Caco-2 (cell line): ENCODE measurements at regions not wholly inside any gene's neighbourhood (a gene's known extent, or its start where the extent isn't known, plus 50 kb on each side); places are given as distances from the start of the nearest gene placed in this dataset.

Source experiments
- BruUV-seq: library from RNA; stranded (reverse); fragments of 400-500 nt; replicated peaks from 2 replicates; lab custom pipeline; 2021; lab: Mats Ljungman, UMichigan
- CTCF ChIA-PET: fragments of 300-600 bp; sonication (Branson Sonifier 250); formaldehyde crosslinking; loops from one replicate; lab custom pipeline; 2022; ENCODE audit warnings: antibody characterized with exemption; lab: Charles Lee
- POLR2A ChIA-PET: fragments of 300-600 bp; sonication (Branson Sonifier 250); formaldehyde crosslinking; loops from one replicate; lab custom pipeline; 2022; ENCODE audit warnings: antibody characterized with exemption; lab: Charles Lee
- DNase-seq, 2 experiments: peaks; one replicate each; pipeline versions ENCODE4 v3.0.0 to v3.0.0-alpha.2; 2020 to 2022
- H3K27me3 ChIP-seq: replicated peaks from 2 replicates; pipeline ENCODE4 v1.6.0; 2011; ENCODE audit warnings: low read length; ENCODE audit not compliant: control insufficient read depth, insufficient read depth
- H3K36me3 ChIP-seq: 2 replicates; pipeline ENCODE4 v1.5.1; 2011; ENCODE audit warnings: low read length; ENCODE audit not compliant: control insufficient read depth, insufficient read depth
- H3K4me1 ChIP-seq: fragments of 250-450 bp; sonication (Bioruptor Pico); 2 replicates; pipeline ENCODE4 v1.5.1; 2020; ENCODE audit warnings: mild to moderate bottlenecking
- H3K4me3 ChIP-seq: 2 replicates; pipeline ENCODE4 v1.5.1; 2011; ENCODE audit warnings: low read depth, mild to moderate bottlenecking, control low read depth, low read length
- H3K9me3 ChIP-seq: fragments of 250-450 bp; sonication (Bioruptor Pico); 2 replicates; pipeline ENCODE4 v1.5.1; 2020; ENCODE audit warnings: mild to moderate bottlenecking, moderate library complexity
- H3K27ac Mint-ChIP-seq: one replicate; pipeline ENCODE4 v1.8.0; 2022; ENCODE audit warnings: mixed read lengths; ENCODE audit not compliant: unreplicated experiment
- H3K27me3 Mint-ChIP-seq: one replicate; pipeline ENCODE4 v1.8.0; 2022; ENCODE audit warnings: mixed read lengths; ENCODE audit not compliant: insufficient read depth, unreplicated experiment
- H3K36me3 Mint-ChIP-seq: one replicate; pipeline ENCODE4 v1.8.0; 2022; ENCODE audit warnings: mild to moderate bottlenecking, mixed read lengths; ENCODE audit not compliant: insufficient read depth, unreplicated experiment
- H3K4me1 Mint-ChIP-seq: one replicate; pipeline ENCODE4 v1.8.0; 2022; ENCODE audit warnings: low read depth, mixed read lengths; ENCODE audit not compliant: unreplicated experiment
- H3K4me3 Mint-ChIP-seq: one replicate; pipeline ENCODE4 v1.8.0; 2022; ENCODE audit warnings: mild to moderate bottlenecking, moderate library complexity, mixed read lengths; ENCODE audit not compliant: unreplicated experiment
- H3K9me3 Mint-ChIP-seq: one replicate; pipeline ENCODE4 v1.8.0; 2022; ENCODE audit warnings: mixed read lengths; ENCODE audit not compliant: unreplicated experiment
- intact Hi-C: fragments of 100-400 bp; cut with micrococcal nuclease; formaldehyde crosslinking; loops from one replicate; pipeline ENCODE4 v1.10.0; 2022; ENCODE audit not compliant: unreplicated experiment
- TF ChIP-seq, protein P1 (sequence below), 2 experiments: fragments of 200-600 bp in 1 of 2; IDR thresholded peaks; 1 replicate in 1 of 2; 2 replicates in 1 of 2; pipeline versions ENCODE4 v1.5.1 to v1.8.0; 2011 to 2022; ENCODE audit warnings: antibody characterized with exemption in 1 of 2, control low read depth in 1 of 2, inconsistent platforms in 1 of 2, low read depth in 1 of 2, low read length in 1 of 2, mild to moderate bottlenecking in 1 of 2, moderate library complexity in 1 of 2; ENCODE audit not compliant: insufficient read depth in 1 of 2, severe bottlenecking in 1 of 2, unreplicated experiment in 1 of 2

DNA sequence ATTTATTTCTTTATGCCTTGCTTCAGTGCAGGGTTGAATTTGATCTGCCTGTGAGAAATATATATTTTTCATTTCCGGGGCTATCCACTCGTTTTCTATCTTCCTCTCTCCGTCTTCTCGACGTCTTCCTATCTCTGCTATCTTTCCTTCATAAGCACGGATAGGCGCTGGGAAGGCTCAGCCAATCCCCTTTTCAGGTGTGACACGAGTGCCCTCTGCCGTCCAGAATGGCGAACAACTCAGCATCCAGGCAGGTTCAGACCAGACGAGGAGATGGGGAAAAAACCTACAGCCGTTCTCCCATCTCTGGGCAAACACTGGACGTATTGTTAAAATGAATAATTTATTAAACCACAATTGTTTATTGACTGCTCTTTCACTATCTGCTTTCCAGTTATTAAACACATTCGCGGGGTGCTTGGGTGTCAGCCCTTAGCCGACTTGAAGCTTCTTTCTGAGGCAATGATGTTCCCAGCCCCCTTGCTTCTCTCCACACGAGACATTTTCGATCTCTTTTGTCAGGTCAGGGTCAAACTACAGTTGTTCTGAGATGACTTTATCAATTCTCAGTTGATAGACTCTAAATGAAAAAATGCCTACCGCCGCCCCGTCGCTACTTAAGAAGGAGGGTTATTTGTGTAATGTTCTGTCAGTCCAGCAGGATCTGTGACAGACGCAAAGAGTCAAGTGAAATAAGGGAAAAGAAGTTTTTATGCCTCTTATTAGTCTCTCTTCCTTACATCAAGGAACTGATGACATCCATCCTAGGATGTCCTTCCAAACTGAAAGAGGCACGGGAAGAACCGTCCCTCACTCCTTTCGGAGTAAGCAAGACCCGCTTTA, 96.3 kb upstream of the NOCT start:
- intact Hi-C loops, result loop anchor here (1.0 to 10.0 kb wide), 8 partner anchors 16 to 825 kb away; no protein-coding TSS in a partner anchor
- DNase-seq, result peak; percentile 72 to 78
- POLR2A ChIA-PET, result no interaction called here
- no peak overlapping the region for H3K27ac Mint-ChIP-seq
- Histone ChIP-seq H3K4me3 (no peak overlapping the region), H3K27me3 (no peaks in the 10 kb centered on the region), H3K9me3 (no peaks in the 10 kb centered on the region), H3K4me1 (no peaks in the 10 kb centered on the region), H3K36me3 (no peaks in the 10 kb centered on the region)
- H3K27me3 Mint-ChIP-seq, result no peaks in the 10 kb centered on the region
- H3K4me1 Mint-ChIP-seq, result peaks cover 10% of the 10 kb centered on the region
- no TSS peak for BruUV-seq
- no peaks in the 10 kb centered on the region for H3K36me3 Mint-ChIP-seq
- peak overlapping the region; percentile 42 for H3K4me3 Mint-ChIP-seq
- TF ChIP-seq, protein P1, sequence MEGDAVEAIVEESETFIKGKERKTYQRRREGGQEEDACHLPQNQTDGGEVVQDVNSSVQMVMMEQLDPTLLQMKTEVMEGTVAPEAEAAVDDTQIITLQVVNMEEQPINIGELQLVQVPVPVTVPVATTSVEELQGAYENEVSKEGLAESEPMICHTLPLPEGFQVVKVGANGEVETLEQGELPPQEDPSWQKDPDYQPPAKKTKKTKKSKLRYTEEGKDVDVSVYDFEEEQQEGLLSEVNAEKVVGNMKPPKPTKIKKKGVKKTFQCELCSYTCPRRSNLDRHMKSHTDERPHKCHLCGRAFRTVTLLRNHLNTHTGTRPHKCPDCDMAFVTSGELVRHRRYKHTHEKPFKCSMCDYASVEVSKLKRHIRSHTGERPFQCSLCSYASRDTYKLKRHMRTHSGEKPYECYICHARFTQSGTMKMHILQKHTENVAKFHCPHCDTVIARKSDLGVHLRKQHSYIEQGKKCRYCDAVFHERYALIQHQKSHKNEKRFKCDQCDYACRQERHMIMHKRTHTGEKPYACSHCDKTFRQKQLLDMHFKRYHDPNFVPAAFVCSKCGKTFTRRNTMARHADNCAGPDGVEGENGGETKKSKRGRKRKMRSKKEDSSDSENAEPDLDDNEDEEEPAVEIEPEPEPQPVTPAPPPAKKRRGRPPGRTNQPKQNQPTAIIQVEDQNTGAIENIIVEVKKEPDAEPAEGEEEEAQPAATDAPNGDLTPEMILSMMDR (IDR thresholded peaks at IDR 0.05; ENCODE audit: insufficient read depth in 1 of 2, low read depth in 1 of 2, low read length in 1 of 2, severe bottlenecking in 1 of 2, unreplicated experiment in 1 of 2), result peak; percentile 65 to 77
- CTCF ChIA-PET, result no interaction called here
- H3K9me3 Mint-ChIP-seq, result no peaks in the 10 kb centered on the region

DNA sequence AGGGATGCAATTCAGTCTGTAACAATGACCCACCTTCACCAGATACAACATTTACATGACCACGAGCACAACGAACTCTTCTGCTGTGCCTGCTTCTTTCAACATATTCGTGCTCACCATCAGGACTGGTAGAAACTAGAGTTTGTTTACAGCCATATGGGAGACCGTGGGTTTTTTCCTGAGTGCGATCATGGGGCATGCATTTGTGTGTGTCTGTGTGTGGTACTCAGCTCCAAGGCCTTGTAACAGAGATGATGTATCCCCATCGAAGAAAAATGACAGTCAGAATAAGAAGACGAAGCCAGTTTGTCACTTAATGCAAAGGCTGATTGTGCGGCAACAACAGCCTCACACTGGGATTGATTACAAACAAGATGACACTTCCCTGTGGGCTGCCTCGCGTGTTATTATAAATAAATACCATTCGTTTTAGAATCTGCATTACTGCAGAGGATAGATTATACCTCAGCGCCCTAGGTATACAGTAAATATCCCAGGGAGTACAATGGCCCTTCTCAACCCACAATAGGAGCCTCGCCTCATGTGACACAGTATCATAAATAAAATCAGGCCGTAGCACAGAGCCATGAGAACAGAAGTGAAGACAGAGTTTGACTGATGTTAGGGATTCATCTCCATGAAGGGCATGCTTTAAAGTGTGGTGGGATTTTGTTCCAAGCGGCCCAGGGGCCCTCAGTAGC, 97.3 kb upstream of the NOCT start:
- H3K9me3 ChIP-seq, result no peaks in the 10 kb centered on the region
- DNase-seq, result no peak
- H3K4me1 Mint-ChIP-seq, result peaks cover 10% of the 10 kb centered on the region
- no peak overlapping the region for H3K4me3 Mint-ChIP-seq
- no peaks in the 10 kb centered on the region for H3K36me3 Mint-ChIP-seq
- no peaks in the 10 kb centered on the region for H3K36me3 ChIP-seq
- no peak overlapping the region for H3K4me3 ChIP-seq
- TF ChIP-seq, protein P1 (IDR thresholded peaks at IDR 0.05; ENCODE audit: insufficient read depth in 1 of 2, low read depth in 1 of 2, low read length in 1 of 2, severe bottlenecking in 1 of 2, unreplicated experiment in 1 of 2), result no peak
- no peaks in the 10 kb centered on the region for H3K27me3 Mint-ChIP-seq
- no peaks in the 10 kb centered on the region for H3K9me3 Mint-ChIP-seq
- ChIA-PET POLR2A (no interaction called here), CTCF (no interaction called here)
- no peaks in the 10 kb centered on the region for H3K4me1 ChIP-seq
- no TSS peak for BruUV-seq
- H3K27me3 ChIP-seq, result no peaks in the 10 kb centered on the region
- intact Hi-C loops, result loop anchor here (2.0 to 10.0 kb wide), 4 partner anchors 20 to 824 kb away; no protein-coding TSS in a partner anchor
- no peak overlapping the region for H3K27ac Mint-ChIP-seq

DNA sequence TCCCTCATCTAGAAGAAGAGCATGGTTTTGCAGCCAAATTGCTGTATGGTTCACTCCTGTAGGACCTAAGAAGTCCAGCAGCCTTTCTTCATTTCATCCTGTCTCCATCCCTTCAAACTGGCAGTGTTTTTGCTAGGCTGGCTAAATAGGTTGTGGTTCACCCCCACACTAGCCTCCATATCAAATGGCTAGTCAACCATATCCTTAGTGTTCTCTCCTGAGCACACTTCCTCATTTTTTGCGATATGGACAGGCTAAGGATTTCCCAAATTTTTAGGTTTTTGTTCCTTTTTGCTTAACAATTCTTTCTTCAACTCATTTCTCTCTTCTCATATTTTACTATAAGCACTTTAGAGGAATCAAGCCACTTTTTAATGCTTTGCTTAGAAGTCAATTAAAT, 98.8 kb upstream of the NOCT start:
- no peak overlapping the region for H3K4me3 Mint-ChIP-seq
- TF ChIP-seq, protein P1 (IDR thresholded peaks at IDR 0.05; ENCODE audit: insufficient read depth in 1 of 2, low read depth in 1 of 2, low read length in 1 of 2, severe bottlenecking in 1 of 2, unreplicated experiment in 1 of 2), result no peak
- Histone ChIP-seq H3K4me3 (no peak overlapping the region), H3K9me3 (no peaks in the 10 kb centered on the region), H3K27me3 (no peaks in the 10 kb centered on the region), H3K4me1 (peaks cover 7% of the 10 kb centered on the region; the same call in 1 of the 2 replicates), H3K36me3 (no peaks in the 10 kb centered on the region)
- H3K27me3 Mint-ChIP-seq, result no peaks in the 10 kb centered on the region
- ChIA-PET POLR2A (no interaction called here), CTCF (no interaction called here)
- BruUV-seq, result no TSS peak
- H3K9me3 Mint-ChIP-seq, result no peaks in the 10 kb centered on the region
- no peak overlapping the region for H3K27ac Mint-ChIP-seq
- H3K4me1 Mint-ChIP-seq, result peaks cover 10% of the 10 kb centered on the region
- intact Hi-C loops, result loop anchor here (10.0 kb wide), 2 partner anchors 722 to 822 kb away; no protein-coding TSS in a partner anchor
- H3K36me3 Mint-ChIP-seq, result no peaks in the 10 kb centered on the region
- no peak for DNase-seq
